ENCODE measurements at regions not wholly inside any gene's neighbourhood (a gene's known extent, or its start where the extent isn't known, plus 50 kb on each side); places are given as distances from the start of the nearest gene placed in this dataset.

DNA sequence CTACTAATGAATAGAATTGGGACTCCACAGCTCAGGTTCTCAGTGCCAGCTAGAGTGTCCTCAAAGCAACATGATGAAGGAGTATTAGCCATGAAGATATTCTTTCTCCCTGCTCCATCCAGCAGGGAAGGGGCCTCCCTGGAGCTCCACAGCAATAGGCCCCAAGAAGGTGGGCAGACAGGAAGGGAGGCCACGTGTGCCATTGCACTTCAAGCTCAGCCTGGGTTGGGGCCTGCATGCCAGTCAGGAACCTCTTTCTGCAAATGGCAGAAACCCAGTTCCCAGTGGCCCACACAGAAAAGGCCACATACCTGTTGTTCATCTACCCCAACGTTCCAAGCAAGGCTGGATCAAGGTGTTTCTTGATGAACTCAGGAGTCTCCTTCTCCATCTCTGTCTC is 357.5 kb upstream of the SFSWAP start:
- Histone ChIP-seq H3K9me3 (no peaks in the 10 kb centered on the region), H3K4me3 (no peak overlapping the region), H3K4me1 (no peaks in the 10 kb centered on the region), H3K36me3 (no peaks in the 10 kb centered on the region), H3K27ac (no peak overlapping the region), H3K27me3 (peaks cover 19% of the 10 kb centered on the region)
- ATAC-seq (no peak), DNase-seq (no peak)
- intact Hi-C loops (cut with DNase I), result no loop called here
- no peak for TF ChIP-seq CTCF (IDR thresholded peaks at IDR 0.05)

- intact Hi-C loops (cut with DNase I), result no loop called here
- no peak for TF ChIP-seq CTCF (IDR thresholded peaks at IDR 0.05)
- no peak for ATAC-seq
- no peaks in the 10 kb centered on the region for H3K4me1 ChIP-seq
- H3K9me3 ChIP-seq, result no peaks in the 10 kb centered on the region
- H3K27ac ChIP-seq, result no peak overlapping the region
- H3K27me3 ChIP-seq, result peaks cover 19% of the 10 kb centered on the region
- H3K4me3 ChIP-seq, result no peak overlapping the region
- H3K36me3 ChIP-seq, result no peaks in the 10 kb centered on the region
- no peak for DNase-seq
Observed at GRCh38 chr12:131353826-131354225, 357.1 kb upstream of the SFSWAP start.

GRCh38 chr12:131355361-131356245 is 355.3 kb upstream of the SFSWAP start:
- H3K27me3 ChIP-seq, result peaks cover 11% of the 10 kb centered on the region
- intact Hi-C loops (cut with DNase I), result no loop called here
- H3K27ac ChIP-seq, result no peak overlapping the region
- H3K4me1 ChIP-seq, result no peaks in the 10 kb centered on the region
- TF ChIP-seq CTCF (IDR thresholded peaks at IDR 0.05), result no peak
- no peaks in the 10 kb centered on the region for H3K9me3 ChIP-seq
- no peak overlapping the region for H3K4me3 ChIP-seq
- H3K36me3 ChIP-seq, result no peaks in the 10 kb centered on the region
- no peak for DNase-seq
- ATAC-seq, result no peak

GRCh38 chr12:131356485-131357184 is 354.3 kb upstream of the SFSWAP start:
- no peaks in the 10 kb centered on the region for H3K36me3 ChIP-seq
- no peaks in the 10 kb centered on the region for H3K4me1 ChIP-seq
- H3K9me3 ChIP-seq, result no peaks in the 10 kb centered on the region
- ATAC-seq, result no peak
- H3K4me3 ChIP-seq, result no peak overlapping the region
- intact Hi-C loops (cut with DNase I), result no loop called here
- H3K27ac ChIP-seq, result no peak overlapping the region
- DNase-seq, result no peak
- no peak for TF ChIP-seq CTCF (IDR thresholded peaks at IDR 0.05)
- peaks cover 8% of the 10 kb centered on the region for H3K27me3 ChIP-seq

GRCh38 chr12:131357185-131357747 is 353.6 kb upstream of the SFSWAP start:
- H3K27ac ChIP-seq, result no peak overlapping the region
- intact Hi-C loops (cut with DNase I), result no loop called here
- no peak for TF ChIP-seq CTCF (IDR thresholded peaks at IDR 0.05)

More at GRCh38 chr12:131357185-131357747, 353.6 kb upstream of the SFSWAP start:
- Histone ChIP-seq H3K27me3 (peaks cover 8% of the 10 kb centered on the region), H3K9me3 (no peaks in the 10 kb centered on the region), H3K4me1 (no peaks in the 10 kb centered on the region), H3K36me3 (no peaks in the 10 kb centered on the region), H3K4me3 (no peak overlapping the region)
- ATAC-seq, result no peak
- no peak for DNase-seq
